Keratinocyte (primary cell): ENCODE measurements at regions not wholly inside any gene's neighbourhood (a gene's known extent, or its start where the extent isn't known, plus 50 kb on each side); places are given as distances from the start of the nearest gene placed in this dataset.
"Not testable (repeated sequence)": the region's sequence is repeated elsewhere in the genome, so short reads cannot be mapped to it uniquely, and the experiment has no call there.

Experiments used
- DNase-seq: peaks from one replicate; pipeline ENCODE4 v3.0.0-alpha.2; 2011; ENCODE audit warnings: low read depth, missing footprints, low spot score
- FAIRE-seq: peaks from 2 replicates; lab custom pipeline; 2011; peaks lifted over from hg19 to GRCh38; lab: Jason Lieb, UNC
- H2AFZ ChIP-seq: 2 replicates; pipeline ENCODE4 v1.6.0; 2012; ENCODE audit warnings: low read length, control low read depth, inconsistent platforms; ENCODE audit not compliant: control insufficient read depth
- H3K27ac ChIP-seq: 2 replicates; pipeline ENCODE4 v1.5.1; 2011; ENCODE audit warnings: low read length; ENCODE audit not compliant: control insufficient read depth, insufficient read depth
- H3K27me3 ChIP-seq: 3 replicates; pipeline ENCODE4 v1.6.0; 2011; ENCODE audit warnings: low read length; ENCODE audit not compliant: control insufficient read depth, insufficient read depth; ENCODE audit errors: extremely low read depth
- H3K36me3 ChIP-seq, 2 experiments: 2 replicates in 1 of 2; 3 replicates in 1 of 2; pipeline ENCODE4 v1.5.1; 2011; ENCODE audit warnings: low read length in 2 of 2, mild to moderate bottlenecking in 1 of 2; ENCODE audit not compliant: control insufficient read depth in 2 of 2, insufficient read depth in 2 of 2; ENCODE audit errors: extremely low read depth in 1 of 2
- H3K4me1 ChIP-seq: 3 replicates; pipeline ENCODE4 v1.5.1; 2011; ENCODE audit warnings: low read length; ENCODE audit not compliant: control insufficient read depth, insufficient read depth; ENCODE audit errors: extremely low read depth
- H3K4me2 ChIP-seq: 3 replicates; pipeline ENCODE4 v1.6.0; 2011; ENCODE audit warnings: low read depth, low read length; ENCODE audit not compliant: control insufficient read depth, insufficient read depth; ENCODE audit errors: extremely low read depth
- H3K4me3 ChIP-seq, 3 experiments: fragments of 200-600 bp in 1 of 3; sonication (generic) in 1 of 3; 2 replicates in 2 of 3; 3 replicates in 1 of 3; pipeline ENCODE4 v1.5.1; 2011 to 2016; ENCODE audit warnings: low read length in 3 of 3, mild to moderate bottlenecking in 3 of 3, control low read depth in 2 of 3, inconsistent platforms in 1 of 3, low read depth in 1 of 3, mixed read lengths in 1 of 3, mixed run types in 1 of 3, moderate library complexity in 1 of 3; ENCODE audit not compliant: control insufficient read depth in 2 of 3, insufficient read depth in 2 of 3; ENCODE audit errors: extremely low read depth in 1 of 3
- H3K79me2 ChIP-seq: 2 replicates; pipeline ENCODE4 v1.6.0; 2012; ENCODE audit warnings: low read length; ENCODE audit not compliant: control insufficient read depth, insufficient read depth
- H3K9ac ChIP-seq: 3 replicates; pipeline ENCODE4 v1.6.0; 2011; ENCODE audit warnings: low read length; ENCODE audit not compliant: control insufficient read depth, insufficient read depth; ENCODE audit errors: extremely low read depth
- H3K9me1 ChIP-seq: 3 replicates; pipeline ENCODE4 v1.6.0; 2011; ENCODE audit warnings: low read length; ENCODE audit not compliant: control insufficient read depth, insufficient read depth; ENCODE audit errors: extremely low read depth
- H3K9me3 ChIP-seq: 2 replicates; pipeline ENCODE4 v1.5.1; 2012; ENCODE audit warnings: low read depth, low read length; ENCODE audit not compliant: control insufficient read depth
- H4K20me1 ChIP-seq: 3 replicates; pipeline ENCODE4 v1.6.0; 2011; ENCODE audit warnings: low read length; ENCODE audit not compliant: control insufficient read depth, insufficient read depth; ENCODE audit errors: extremely low read depth
- EZH2 ChIP-seq: IDR thresholded peaks from one replicate; pipeline ENCODE4 v1.6.1; 2012; ENCODE audit warnings: inconsistent platforms, mild to moderate bottlenecking, low read length, moderate library complexity
- dilution Hi-C: fragments of 300-500 bp; cut with MboI; formaldehyde crosslinking; loops from one replicate; pipeline ENCODE4 v1.7.0; 2020; ENCODE audit warnings: low sequenced_read_pairs; ENCODE audit not compliant: extremely low pct_ligation_motif_present
- TF ChIP-seq, protein P1 (sequence below), 3 experiments: IDR thresholded peaks in 1 of 3; conservative IDR thresholded peaks in 1 of 3; optimal IDR thresholded peaks in 1 of 3; 2 replicates in 2 of 3; 3 replicates in 1 of 3; pipeline versions ENCODE3 to v1.5.1; 2011; ENCODE audit warnings: low read length in 3 of 3, mild to moderate bottlenecking in 3 of 3, moderate library complexity in 2 of 3, control low read depth in 1 of 3, inconsistent platforms in 1 of 3; ENCODE audit not compliant: insufficient read depth in 2 of 3; ENCODE audit errors: extremely low read depth in 1 of 3

DNA sequence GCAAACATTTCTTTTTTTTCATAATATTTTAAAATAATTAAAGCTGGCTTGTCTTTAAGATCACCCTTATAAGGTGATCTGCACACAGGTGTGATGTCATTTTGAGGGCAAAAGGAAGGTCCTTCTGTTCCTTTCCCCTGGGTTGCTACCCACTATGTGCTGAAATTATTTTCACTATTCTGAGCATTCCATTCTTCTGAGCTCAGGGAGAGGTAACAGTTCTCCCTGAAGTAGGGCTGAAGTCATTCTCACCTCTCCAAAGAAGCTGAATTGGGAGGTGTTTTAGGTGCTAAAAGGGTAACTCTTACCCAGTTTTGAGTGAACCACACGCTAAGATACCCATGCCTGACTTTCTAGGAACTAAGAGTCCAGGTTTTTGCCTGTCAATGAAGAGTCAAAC is 247.6 kb downstream of the SLC4A3 start:
- Histone ChIP-seq H4K20me1 (no peaks in the 10 kb centered on the region), H3K9me1 (no peaks in the 10 kb centered on the region), H3K36me3 (no peaks in the 10 kb centered on the region), H3K79me2 (no peaks in the 10 kb centered on the region), H3K4me1 (no peaks in the 10 kb centered on the region), H3K9me3 (no peaks in the 10 kb centered on the region), H3K4me2 (no peak overlapping the region), H3K4me3 (no peak overlapping the region), H3K27ac (no peak overlapping the region), H3K27me3 (no peaks in the 10 kb centered on the region), H3K9ac (no peak overlapping the region), H2AFZ (no peak overlapping the region)
- DNase-seq = no peak
- no peak for FAIRE-seq
- dilution Hi-C loops = no loop called here
- TF ChIP-seq EZH2 = no peak
- TF ChIP-seq, protein P1, sequence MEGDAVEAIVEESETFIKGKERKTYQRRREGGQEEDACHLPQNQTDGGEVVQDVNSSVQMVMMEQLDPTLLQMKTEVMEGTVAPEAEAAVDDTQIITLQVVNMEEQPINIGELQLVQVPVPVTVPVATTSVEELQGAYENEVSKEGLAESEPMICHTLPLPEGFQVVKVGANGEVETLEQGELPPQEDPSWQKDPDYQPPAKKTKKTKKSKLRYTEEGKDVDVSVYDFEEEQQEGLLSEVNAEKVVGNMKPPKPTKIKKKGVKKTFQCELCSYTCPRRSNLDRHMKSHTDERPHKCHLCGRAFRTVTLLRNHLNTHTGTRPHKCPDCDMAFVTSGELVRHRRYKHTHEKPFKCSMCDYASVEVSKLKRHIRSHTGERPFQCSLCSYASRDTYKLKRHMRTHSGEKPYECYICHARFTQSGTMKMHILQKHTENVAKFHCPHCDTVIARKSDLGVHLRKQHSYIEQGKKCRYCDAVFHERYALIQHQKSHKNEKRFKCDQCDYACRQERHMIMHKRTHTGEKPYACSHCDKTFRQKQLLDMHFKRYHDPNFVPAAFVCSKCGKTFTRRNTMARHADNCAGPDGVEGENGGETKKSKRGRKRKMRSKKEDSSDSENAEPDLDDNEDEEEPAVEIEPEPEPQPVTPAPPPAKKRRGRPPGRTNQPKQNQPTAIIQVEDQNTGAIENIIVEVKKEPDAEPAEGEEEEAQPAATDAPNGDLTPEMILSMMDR (optimal IDR thresholded peaks at IDR 0.05 in 1 of 3, IDR thresholded peaks at IDR 0.05 in 1 of 3, conservative IDR thresholded peaks at IDR 0.05 in 1 of 3; ENCODE audit: extremely low read depth in 1 of 3, insufficient read depth in 2 of 3, low read length in 3 of 3) = no peak

- H3K9ac ChIP-seq, H3K9me1 ChIP-seq, H3K27me3 ChIP-seq, DNase-seq, H4K20me1 ChIP-seq, H3K9me3 ChIP-seq, H3K4me2 ChIP-seq, H3K4me3 ChIP-seq, FAIRE-seq, H2AFZ ChIP-seq, H3K27ac ChIP-seq, H3K36me3 ChIP-seq, dilution Hi-C loops, H3K79me2 ChIP-seq, H3K4me1 ChIP-seq: not testable (repeated sequence)
Measured at GRCh38 chr2:219875986-219876385, 248.6 kb downstream of the SLC4A3 start.

- no peaks in the 10 kb centered on the region for H3K79me2 ChIP-seq
- H3K27ac ChIP-seq = no peak overlapping the region
- no peaks in the 10 kb centered on the region for H4K20me1 ChIP-seq
- no peak for TF ChIP-seq EZH2
- TF ChIP-seq, protein P1 (optimal IDR thresholded peaks at IDR 0.05 in 1 of 3, IDR thresholded peaks at IDR 0.05 in 1 of 3, conservative IDR thresholded peaks at IDR 0.05 in 1 of 3; ENCODE audit: extremely low read depth in 1 of 3, insufficient read depth in 2 of 3, low read length in 3 of 3) = no peak
- H3K4me1 ChIP-seq = no peaks in the 10 kb centered on the region
- no peaks in the 10 kb centered on the region for H3K9me1 ChIP-seq
- no peak overlapping the region for H2AFZ ChIP-seq
- no peak overlapping the region for H3K4me2 ChIP-seq
- dilution Hi-C loops = no loop called here
- no peaks in the 10 kb centered on the region for H3K36me3 ChIP-seq
- no peak for DNase-seq
- no peaks in the 10 kb centered on the region for H3K27me3 ChIP-seq
- no peaks in the 10 kb centered on the region for H3K9me3 ChIP-seq
- no peak for FAIRE-seq
- no peak overlapping the region for H3K9ac ChIP-seq
- H3K4me3 ChIP-seq = no peak overlapping the region
Measured at GRCh38 chr2:219876931-219877330, 249.5 kb downstream of the SLC4A3 start.
